Right lobe of liver (tissue), 4 donors: ENCODE measurements at regions not wholly inside any gene's neighbourhood (a gene's known extent, or its start where the extent isn't known, plus 50 kb on each side); places are given as distances from the start of the nearest gene placed in this dataset.

Experiments
- POLR2A ChIP-seq: fragments of 450-650 bp; IDR thresholded peaks from one replicate; pipeline ENCODE4 v1.6.1; 2017; ENCODE audit warnings: antibody characterized with exemption, mild to moderate bottlenecking
- TF ChIP-seq, protein P1 (sequence below), 4 donors: fragments of 200-600 bp in 3 of 4; fragments of 450-650 bp in 1 of 4; IDR thresholded peaks; one replicate each; pipeline versions ENCODE4 v1.5.1 to v1.8.0; 2016 to 2022; ENCODE audit warnings: antibody characterized with exemption in 4 of 4, mild to moderate bottlenecking in 2 of 4
- donor health status: DM: no; HTN: no; CAD: no.
- donor health status: DM: no; HTN: no; CAD: no.
- donor health status: DM: no; HTN: yes; CAD: no.

DNA sequence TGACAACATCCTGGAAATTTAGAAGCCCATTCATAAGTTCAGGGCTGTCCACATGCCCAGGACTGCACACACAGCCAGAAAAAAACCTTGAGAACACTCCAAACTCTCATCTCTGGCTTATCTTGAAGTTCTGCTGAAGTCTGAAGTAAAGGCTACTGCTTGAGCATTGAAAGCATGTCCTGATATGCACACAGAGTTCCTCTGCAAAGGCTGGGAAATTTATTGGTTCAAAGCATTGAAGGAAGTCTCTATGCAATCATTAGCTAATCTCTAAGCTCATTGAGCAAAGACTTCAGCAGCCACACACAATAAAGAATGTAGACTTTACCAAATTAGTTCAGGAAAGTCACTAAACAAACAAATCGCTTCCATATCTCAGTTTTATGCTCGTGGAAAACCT is 162.0 kb upstream of the STT3B start:
- TF ChIP-seq POLR2A = no peak
- TF ChIP-seq, protein P1, sequence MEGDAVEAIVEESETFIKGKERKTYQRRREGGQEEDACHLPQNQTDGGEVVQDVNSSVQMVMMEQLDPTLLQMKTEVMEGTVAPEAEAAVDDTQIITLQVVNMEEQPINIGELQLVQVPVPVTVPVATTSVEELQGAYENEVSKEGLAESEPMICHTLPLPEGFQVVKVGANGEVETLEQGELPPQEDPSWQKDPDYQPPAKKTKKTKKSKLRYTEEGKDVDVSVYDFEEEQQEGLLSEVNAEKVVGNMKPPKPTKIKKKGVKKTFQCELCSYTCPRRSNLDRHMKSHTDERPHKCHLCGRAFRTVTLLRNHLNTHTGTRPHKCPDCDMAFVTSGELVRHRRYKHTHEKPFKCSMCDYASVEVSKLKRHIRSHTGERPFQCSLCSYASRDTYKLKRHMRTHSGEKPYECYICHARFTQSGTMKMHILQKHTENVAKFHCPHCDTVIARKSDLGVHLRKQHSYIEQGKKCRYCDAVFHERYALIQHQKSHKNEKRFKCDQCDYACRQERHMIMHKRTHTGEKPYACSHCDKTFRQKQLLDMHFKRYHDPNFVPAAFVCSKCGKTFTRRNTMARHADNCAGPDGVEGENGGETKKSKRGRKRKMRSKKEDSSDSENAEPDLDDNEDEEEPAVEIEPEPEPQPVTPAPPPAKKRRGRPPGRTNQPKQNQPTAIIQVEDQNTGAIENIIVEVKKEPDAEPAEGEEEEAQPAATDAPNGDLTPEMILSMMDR (IDR thresholded peaks at IDR 0.05) = no peak
